GM19463 (cell line): ENCODE measurements at regions not wholly inside any gene's neighbourhood (a gene's known extent, or its start where the extent isn't known, plus 50 kb on each side); places are given as distances from the start of the nearest gene placed in this dataset.

Experiments
- ATAC-seq: cut with Tn5 transposase; IDR thresholded peaks from one replicate; pipeline ENCODE4 v1.9.1; 2021; ENCODE audit warnings: mild to moderate bottlenecking, moderate library complexity; ENCODE audit not compliant: unreplicated experiment

DNA sequence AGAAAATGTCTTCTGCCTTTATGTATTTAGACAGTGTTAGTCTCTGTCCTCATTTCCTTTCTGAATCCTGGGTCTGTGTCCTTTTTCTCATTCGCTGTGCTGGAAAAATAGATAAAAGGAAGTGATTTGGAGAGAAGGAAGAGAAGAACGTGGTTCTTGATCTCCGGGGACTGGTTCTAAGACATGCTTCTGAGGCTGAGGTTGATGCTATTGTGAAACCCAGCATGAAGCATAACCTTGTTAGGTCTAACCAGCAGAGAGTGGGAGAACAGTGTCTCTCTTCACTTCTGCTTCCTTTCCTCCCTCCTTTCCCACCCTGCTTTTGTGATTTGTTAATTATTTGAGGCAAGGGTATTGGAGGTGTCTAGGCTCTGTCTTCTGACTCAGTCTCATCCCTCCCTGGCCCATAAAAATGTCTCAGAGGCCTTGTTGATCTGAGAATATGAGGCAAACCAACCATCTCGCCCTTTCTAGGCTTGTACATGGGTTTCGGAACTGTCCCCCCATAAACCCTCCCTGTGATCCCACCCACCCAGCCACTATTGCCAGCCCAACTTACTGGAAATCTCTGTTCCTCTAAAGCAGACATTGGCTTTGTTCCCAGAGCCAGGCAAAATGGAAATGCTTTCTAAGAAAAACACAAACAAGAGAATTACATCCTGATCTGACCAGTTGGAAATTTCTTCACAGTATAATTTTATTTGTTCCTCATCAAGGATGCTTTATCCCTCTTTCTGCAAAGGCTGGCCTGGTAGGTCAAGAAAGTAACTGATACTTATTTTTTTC is 360.6 kb upstream of the TNP1 start:
- ATAC-seq, result no peak

DNA sequence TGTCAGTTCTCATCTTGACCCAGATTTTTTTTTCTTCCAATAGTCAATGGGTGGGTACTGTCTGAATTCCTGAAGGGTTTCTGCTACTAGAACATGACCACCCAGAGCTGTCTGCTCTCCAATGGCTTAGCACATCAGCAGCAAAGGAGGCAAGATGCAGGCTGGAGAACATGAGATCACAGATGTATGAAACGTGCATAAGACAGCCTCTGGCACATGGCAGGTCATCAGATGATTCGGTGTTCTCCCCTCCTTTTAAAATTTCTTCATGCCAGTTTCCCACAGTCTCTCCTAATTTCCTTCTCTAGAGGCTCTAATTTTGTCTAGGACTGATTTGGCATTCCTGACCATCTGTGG is 359.3 kb upstream of the TNP1 start:
- no peak for ATAC-seq

GRCh38 chr2:217218269-217219163 is 358.7 kb upstream of the TNP1 start:
- ATAC-seq, result peak; percentile 56

GRCh38 chr2:217216982-217217381 is 357.1 kb upstream of the TNP1 start:
- no peak for ATAC-seq

DNA sequence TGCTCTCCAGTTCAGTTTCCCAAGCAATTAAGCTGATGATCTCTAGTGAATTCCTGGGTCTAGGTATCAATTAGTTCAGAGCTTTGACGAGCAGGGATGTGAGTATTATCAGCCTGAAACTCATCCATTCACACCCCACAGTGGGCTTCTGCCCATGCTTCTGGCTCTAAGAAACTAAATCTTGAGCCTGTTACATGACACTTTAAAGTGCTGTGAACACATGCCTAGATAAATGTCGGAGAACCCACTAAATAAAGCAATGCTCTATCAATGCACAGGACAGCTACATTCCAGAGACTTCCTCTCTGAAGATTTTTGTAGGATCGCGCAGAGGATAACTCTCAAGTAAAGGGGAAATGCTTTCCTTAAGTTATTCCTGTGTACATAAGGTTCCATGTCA is 356.5 kb upstream of the TNP1 start:
- ATAC-seq, result no peak

GRCh38 chr2:217215877-217216276 is 356.0 kb upstream of the TNP1 start:
- no peak for ATAC-seq

- no peak for ATAC-seq
Observed at GRCh38 chr2:217208867-217209266, 349.0 kb upstream of the TNP1 start.

GRCh38 chr2:217207699-217208010 is 347.8 kb upstream of the TNP1 start:
- no peak for ATAC-seq

DNA sequence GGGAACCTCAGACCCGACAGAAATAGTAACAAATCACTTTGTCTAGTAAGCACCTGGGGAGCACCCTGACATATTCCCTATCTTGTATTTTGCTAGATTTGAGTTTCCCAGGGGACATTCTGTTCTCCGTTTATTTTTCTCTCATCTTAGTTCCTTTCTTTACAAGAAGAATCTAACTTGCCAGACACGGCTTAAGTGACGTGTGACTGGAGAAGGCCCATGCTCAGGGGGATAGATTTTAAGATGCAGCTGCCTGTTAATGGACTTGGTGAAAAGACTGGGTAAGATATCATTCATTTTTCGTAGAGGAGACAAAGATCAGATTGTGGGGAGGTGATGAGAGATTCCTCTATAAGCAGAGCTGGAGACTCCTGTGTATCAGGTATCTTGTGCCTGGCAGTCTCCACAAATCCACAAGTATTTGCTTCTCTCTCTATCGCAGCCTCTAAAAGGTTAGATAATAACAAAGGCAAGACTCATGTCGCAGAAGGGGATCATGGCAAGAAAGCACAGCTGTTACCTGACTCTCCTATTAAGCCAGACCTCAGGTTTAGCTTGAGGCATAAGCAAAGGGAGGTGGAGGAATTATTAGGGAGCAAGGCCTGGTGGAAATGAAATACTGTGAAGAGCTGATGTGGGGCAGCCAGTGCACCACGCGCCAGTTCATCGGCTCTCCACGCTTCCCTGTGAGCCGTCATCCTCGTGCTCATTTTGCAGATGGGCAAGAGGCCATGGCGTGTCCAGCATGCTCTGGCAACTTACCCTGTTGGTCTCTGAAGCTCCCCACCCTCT is 347.2 kb upstream of the TNP1 start:
- no peak for ATAC-seq

DNA sequence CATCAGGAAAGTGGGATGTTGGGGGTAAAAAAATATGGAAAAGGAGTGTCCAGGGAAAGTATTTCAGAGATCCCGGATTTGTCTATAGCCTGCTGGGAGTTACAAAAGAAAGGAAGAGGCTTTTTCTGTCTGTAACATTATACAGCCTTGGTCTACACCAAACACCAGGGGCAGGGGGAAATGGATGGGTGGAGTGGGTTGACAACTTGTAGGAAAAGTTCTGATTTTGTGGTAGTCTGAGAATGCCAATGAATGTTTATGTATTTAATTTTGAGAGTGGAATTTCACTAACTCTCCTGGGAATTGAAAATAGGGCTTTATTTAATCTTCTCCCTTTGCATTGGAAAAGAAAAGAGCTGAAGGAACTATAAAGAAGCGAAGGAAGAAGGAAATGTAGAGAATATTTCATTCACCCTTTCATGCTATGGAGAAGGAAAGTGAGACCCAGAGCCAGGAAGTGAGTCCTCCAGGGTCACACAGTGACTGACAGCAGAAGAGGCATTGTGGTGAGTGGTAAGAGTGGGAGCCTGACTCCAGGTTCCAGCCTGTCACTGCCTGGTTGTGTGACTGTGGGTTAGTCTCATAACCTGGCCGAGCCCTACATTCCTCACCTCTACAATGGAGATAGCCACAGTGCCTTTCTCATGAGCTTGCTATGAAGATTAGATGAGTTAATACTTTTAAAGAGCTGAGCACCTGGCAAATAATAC is 346.3 kb upstream of the TNP1 start:
- ATAC-seq, result no peak

- ATAC-seq, result no peak
Observed at GRCh38 chr2:217204358-217204757, 344.5 kb upstream of the TNP1 start.

DNA sequence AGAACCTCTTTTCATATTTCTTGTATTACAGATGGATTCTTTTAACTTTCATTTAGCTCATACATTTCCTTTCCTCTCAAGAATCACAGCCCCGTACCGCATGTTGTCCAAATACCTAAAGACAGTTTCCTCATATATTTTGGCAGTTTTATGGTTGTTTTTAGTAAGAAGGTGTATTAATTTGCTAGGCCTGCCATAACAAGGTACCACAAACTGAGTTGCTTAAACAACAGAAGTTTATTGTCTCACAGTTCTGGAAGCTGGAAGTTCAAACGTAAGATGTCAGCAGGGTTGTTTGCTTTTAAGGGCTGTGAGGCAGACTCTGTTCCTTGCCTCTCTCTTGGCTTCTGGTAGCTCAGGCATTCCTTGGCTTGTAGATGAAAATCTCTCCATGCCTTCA is 343.2 kb upstream of the TNP1 start:
- ATAC-seq, result no peak

- no peak for ATAC-seq
Observed at GRCh38 chr2:217199255-217199630, 339.4 kb upstream of the TNP1 start.

- ATAC-seq, result no peak
Observed at GRCh38 chr2:217195658-217196446, 336.0 kb upstream of the TNP1 start.

DNA sequence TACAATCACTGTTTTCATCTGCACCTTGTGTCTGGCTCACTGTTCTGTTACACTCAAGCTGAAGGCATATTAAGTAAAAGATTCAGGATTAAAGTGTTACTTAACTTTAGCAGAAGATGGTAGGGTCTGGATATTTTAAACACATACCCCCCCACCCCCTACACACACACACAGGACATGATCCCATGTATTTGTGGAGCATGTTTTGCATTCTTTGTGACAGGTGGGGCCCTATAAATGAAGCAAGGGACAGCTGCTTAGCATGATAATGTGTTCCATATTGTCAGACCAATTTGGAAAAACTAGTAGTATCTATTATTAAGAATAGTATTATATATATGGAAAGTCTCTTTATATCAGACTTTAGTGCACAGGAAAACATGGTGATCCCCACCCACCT is 335.2 kb upstream of the TNP1 start:
- ATAC-seq, result no peak

DNA sequence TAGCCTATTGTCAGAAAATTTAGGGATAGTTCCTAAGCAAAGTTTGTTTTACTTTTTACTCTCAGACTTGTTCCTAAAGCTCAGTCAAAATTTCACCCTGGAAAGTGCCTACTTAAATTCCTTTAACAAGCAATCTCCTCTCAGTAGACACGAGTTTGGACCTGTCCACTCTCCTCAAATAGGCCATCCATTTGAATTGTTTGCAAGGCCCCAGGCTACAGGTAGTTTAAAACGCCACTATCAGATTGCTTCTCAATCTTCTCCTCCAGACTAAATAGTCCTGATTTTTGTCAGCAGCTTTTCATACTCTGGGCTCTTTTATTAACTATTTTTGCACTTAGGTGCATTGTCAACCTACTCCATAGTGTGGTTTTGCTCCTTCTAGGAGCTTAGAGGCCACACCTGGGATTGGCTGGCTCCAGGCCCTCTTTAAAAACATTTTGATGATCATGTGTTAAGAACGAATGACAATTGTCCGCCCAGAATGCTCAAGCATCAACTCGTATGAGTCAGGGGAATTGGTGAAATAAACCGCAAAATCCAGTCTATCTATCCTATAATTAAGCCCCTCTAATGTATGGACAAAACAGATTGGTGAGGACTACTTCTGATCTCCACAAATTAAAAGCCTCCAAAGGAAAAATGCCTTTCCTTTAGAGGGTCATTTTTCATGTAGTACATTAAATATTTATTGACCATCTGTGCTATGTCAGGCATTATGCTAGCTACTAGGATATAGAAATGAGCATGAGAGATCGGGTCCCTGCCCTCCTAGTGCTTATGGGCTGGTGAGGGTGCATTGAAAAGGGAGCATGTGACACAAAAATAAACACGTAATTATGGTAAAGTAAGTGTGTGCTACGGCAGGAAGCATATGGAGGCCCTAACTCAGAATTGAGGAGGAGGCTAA is 333.8 kb upstream of the TNP1 start:
- ATAC-seq, result no peak

DNA sequence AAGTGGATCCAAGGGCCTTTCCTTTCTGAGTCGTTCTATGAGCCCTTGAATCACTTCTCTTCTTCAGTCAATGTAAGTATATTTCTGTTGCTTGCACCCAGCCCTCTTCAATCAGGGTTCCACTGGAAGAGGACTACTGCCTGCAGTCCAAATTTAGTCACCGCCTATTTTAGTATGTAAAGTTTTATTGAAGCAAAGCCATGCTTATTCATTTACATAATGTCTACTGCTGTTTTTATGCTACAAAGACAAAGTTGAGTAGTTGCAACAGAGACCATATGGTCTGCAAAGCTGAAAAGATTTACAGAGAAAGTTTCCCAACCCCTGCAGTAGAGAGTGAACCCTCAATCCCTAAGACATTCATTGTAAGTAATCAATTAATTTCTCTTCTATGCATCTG is 332.5 kb upstream of the TNP1 start:
- no peak for ATAC-seq

GRCh38 chr2:217189747-217190146 is 329.9 kb upstream of the TNP1 start:
- no peak for ATAC-seq

GRCh38 chr2:217189131-217189530 is 329.3 kb upstream of the TNP1 start:
- ATAC-seq, result no peak
